GM21723 (cell line): ENCODE measurements at regions not wholly inside any gene's neighbourhood (a gene's known extent, or its start where the extent isn't known, plus 50 kb on each side); places are given as distances from the start of the nearest gene placed in this dataset.

Experiments used
- ATAC-seq: cut with Tn5 transposase; IDR thresholded peaks from one replicate; pipeline ENCODE4 v1.9.1; 2021; ENCODE audit warnings: mild to moderate bottlenecking, moderate library complexity; ENCODE audit not compliant: unreplicated experiment

DNA sequence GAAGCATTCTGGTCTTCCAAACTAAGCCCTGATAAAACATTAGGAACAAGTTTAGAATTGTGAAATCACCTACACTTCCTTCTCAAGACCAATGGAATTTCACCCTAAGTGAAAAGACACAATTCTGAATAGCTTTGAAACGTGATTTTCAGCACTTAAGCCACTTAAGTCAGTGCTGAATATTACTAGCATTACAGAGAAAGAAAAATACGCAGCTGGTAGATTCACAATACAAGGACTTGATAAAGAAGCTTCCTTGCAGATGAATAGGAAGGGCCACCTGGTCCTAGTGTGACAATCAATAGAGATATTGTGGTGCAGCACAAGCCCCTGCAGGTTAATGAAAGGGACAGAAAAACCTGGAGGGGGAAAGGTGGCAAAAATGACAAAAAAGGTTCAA lies 353.1 kb upstream of the ALCAM start:
- ATAC-seq: no peak

DNA sequence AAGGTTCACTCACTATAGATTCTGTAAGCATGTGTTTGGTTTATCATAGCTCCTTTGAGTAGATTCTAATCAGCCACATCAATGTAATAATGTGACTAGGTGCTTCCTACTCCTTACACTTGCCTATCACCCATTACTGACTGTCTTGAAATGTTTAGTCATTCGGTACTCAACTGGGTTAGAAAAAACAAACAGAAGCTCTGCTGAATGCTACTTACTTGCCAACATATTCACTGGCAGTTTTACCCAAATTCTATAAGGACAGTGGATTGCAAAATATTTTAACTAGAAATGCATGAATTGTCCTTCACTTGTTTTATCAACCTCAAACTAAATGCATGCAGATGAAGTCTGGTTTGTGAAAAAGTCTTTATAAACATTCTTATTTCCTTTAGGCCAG lies 352.1 kb upstream of the ALCAM start:
- no peak for ATAC-seq

GRCh38 chr3:105022813-105023212 lies 343.9 kb upstream of the ALCAM start:
- no peak for ATAC-seq

GRCh38 chr3:105030211-105030610 lies 336.5 kb upstream of the ALCAM start:
- no peak for ATAC-seq

GRCh38 chr3:105032541-105032940 lies 334.2 kb upstream of the ALCAM start:
- no peak for ATAC-seq

- no peak for ATAC-seq
These were observed 333.6 kb upstream of the ALCAM start for GRCh38 chr3:105033081-105033480.

- ATAC-seq: no peak
These were observed 327.7 kb upstream of the ALCAM start for GRCh38 chr3:105039004-105039403.

GRCh38 chr3:105040026-105040622 lies 326.6 kb upstream of the ALCAM start:
- ATAC-seq: no peak

DNA sequence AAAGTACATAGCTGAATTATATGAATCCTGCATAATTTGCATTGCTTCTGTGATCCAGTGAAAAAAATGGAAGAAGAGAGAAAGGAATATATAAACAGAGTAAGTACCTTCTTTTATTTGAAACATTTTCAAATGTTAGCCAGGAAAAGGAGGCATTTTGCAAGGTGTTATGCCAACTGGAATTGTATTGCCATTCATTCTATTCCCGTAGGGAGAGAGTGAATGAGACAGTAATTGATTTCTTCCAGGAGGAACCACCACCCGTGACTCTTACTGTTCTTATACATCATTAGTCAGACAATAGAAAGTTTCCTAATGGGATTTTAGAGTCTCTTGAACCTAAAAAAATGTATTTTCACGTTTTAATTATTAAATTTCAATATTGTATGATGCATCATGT lies 324.1 kb upstream of the ALCAM start:
- no peak for ATAC-seq

DNA sequence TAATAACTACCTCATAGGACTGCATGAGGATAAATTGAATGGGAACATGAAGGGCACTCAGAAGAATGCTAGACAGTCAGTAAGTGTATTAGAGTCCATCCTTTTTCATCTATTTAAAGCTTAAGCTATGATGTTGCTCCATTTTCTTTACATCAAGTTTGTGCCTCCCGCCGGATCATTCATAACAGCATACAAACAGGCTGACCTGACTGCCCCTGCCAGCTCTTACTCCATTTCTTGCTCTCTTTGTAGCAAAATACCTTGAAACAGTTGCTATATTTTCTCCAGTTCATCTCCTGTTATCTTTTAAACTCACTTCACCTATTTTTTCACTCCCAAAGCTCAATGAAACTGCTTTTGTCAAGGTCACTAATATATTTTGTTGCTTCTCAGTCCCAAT lies 315.6 kb upstream of the ALCAM start:
- ATAC-seq: no peak

DNA sequence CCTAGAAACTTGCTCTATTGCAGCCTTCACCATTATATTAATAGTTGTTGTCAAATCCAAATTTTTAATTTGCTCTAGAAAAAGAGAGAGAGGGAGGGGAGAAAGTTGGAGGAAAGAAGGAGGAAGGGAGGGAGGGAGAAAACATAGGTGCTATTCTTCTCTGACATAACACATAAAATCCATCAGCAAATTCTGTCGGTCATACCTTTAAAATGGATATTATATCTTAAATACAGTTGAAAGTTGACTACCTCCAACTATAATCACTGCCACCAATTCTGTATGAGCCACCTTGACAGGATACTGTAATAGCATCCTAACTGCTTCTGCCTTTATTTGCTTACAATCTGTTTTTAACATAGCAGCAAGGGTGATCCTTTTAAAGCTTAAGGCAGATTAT lies 314.7 kb upstream of the ALCAM start:
- no peak for ATAC-seq

DNA sequence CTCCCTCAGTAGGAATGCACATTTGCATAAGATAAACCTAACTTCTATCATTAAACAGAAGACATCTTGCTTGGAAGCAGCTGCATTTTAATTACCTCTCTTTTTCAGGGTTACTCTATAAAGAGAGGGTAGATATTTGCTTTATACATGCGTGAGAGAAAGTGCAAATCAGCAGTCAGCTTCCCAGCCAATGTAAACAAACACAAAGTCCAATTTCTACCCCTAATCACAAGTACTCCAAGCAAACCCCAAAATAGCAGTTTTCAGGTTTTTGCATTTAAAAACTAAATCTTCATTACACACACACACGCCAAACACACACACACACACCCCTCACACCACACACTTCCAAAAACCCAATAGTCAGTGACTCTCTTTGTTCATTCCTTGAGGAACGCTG lies 303.9 kb upstream of the ALCAM start:
- ATAC-seq: no peak

- ATAC-seq: no peak
These were observed 300.5 kb upstream of the ALCAM start for GRCh38 chr3:105065895-105066839.

GRCh38 chr3:105067361-105067760 lies 299.3 kb upstream of the ALCAM start:
- no peak for ATAC-seq

DNA sequence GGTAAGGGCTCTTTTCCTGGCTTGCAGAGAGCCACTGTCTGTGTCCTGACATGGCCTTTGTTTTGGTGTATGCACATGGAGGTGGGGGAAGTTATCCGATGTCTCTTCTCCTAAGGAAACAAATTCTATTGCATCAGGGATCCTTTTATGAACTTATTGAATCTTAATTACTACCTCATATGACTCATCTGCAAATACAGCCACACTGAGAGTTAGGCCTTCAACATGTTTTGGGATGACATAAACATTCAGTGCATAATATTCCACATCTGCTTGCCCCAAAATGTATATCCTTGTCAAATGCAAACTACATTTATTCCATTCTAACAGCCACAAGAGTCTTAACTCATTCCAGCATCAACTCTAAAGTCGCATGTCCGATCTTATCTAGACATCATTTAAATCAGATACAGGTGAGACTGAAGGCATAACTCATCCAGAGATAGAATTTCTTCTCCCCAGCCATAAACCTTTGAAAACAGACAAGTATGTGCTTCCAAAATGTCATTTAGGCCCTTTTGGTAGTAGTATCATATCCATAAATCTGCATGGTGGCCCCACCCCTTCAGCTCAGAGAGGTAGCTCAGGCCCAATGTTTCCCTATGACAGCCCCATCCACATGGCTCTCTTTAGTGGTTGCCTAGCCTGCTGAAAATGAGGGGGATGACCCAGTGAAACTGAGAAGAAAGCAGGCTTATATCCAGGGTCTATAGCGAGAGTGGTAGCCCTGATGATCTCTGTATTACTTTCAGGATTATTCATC lies 289.5 kb upstream of the ALCAM start:
- no peak for ATAC-seq

DNA sequence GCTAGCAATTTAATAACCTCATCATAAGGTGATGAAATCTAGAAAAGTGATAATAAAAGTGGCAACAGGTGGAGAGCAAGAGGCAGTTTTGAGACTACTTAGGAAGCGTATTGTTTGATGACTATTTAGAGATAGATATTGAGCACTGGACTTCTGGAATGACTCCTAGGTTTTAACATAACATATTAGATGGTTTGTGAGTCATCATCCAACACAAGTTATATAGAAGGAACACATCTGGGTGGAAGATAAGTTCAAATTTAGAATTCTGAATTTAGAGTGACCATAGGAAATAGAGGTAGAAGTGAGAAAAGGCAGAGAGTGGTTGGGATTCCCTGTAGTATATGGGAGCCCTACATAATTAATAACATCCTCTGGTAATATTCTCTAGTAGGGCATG lies 282.8 kb upstream of the ALCAM start:
- ATAC-seq: no peak

- ATAC-seq: no peak
These were observed 281.2 kb upstream of the ALCAM start for GRCh38 chr3:105085506-105085905.

GRCh38 chr3:105093371-105094252 lies 273.1 kb upstream of the ALCAM start:
- ATAC-seq: no peak

DNA sequence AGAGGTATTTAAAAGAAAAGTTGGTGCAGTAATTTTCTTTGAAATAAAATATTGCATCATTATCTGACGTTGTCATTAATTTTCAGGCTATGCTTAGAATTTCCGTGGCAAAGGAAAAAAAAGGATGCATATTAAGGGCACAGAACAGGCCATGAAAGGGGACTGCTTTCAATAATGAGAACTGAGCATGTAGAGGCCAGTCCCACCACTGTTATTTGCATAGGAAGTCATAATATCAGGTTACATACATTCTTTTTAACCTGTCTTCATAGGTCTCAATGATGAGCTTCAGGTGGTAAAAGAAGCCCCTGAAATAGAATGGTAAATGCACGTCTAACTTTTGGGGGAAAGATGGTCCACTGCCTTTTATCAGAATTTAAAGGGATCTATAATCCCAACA lies 272.1 kb upstream of the ALCAM start:
- no peak for ATAC-seq

GRCh38 chr3:105096071-105096470 lies 270.6 kb upstream of the ALCAM start:
- no peak for ATAC-seq

- no peak for ATAC-seq
These were observed 265.1 kb upstream of the ALCAM start for GRCh38 chr3:105101603-105102002.
